ENCODE measurements at regions not wholly inside any gene's neighbourhood (a gene's known extent, or its start where the extent isn't known, plus 50 kb on each side); places are given as distances from the start of the nearest gene placed in this dataset.

GRCh38 chr10:6999232-6999925 is 411.5 kb downstream of the SFMBT2 start:
- no peaks in the 10 kb centered on the region for H3K27me3 Mint-ChIP-seq (ENCODE audit: low read depth)

More at GRCh38 chr10:6999232-6999925, 411.5 kb downstream of the SFMBT2 start:
- H2AK5ac ChIP-seq (ENCODE audit: insufficient read length, low read length): no peak overlapping the region
- no peaks in the 10 kb centered on the region; the same call in 1 of the 2 replicates for H3K27me3 ChIP-seq (ENCODE audit: insufficient read depth, low read length)
- no peak overlapping the region for H4K91ac ChIP-seq (ENCODE audit: insufficient read length, low read depth, low read length)
- H3K4me1 Mint-ChIP-seq: peaks cover 0 to 4% of the 10 kb centered on the region in 2 experiments; a peak in 3 of 4 replicates
- H3K14ac ChIP-seq (ENCODE audit: insufficient read depth, low read length): no peak overlapping the region
- no CpG with 5 or more reads among the region's 2 CpGs for WGBS (ENCODE audit: extremely low coverage, insufficient read length, low lambda C conversion rate)
- no peak overlapping the region for H3K27ac ChIP-seq (ENCODE audit: insufficient read length, low read depth, low read length)
- no peak for DNase-seq
- no peaks in the 10 kb centered on the region; a peak in 1 of 7 replicates for H3K36me3 Mint-ChIP-seq (ENCODE audit: insufficient read depth in 1 of 3, low read depth in 3 of 3)
- no peaks in the 10 kb centered on the region for H4K20me1 ChIP-seq (ENCODE audit: control insufficient read depth, insufficient read depth, insufficient read length)
- no peak overlapping the region for H2BK15ac ChIP-seq (ENCODE audit: low read depth, low read length)
- no peak overlapping the region for H2BK5ac ChIP-seq (ENCODE audit: insufficient read length, low read length)
- no peak overlapping the region for H4K5ac ChIP-seq (ENCODE audit: insufficient read length, low read depth, low read length)
- H2AFZ ChIP-seq (ENCODE audit: low read length): no peak overlapping the region
- H3K79me1 ChIP-seq (ENCODE audit: insufficient read depth, low read depth, low read length, poor library complexity, severe bottlenecking): no peaks in the 10 kb centered on the region
- H2BK120ac ChIP-seq (ENCODE audit: low read depth, low read length, poor library complexity, severe bottlenecking): no peak overlapping the region
- no peak overlapping the region for H3K4me3 Mint-ChIP-seq
- no peak overlapping the region for H3K4me2 ChIP-seq (ENCODE audit: insufficient read depth, insufficient read length, low read length)
- no peaks in the 10 kb centered on the region for H3K23me2 ChIP-seq (ENCODE audit: insufficient read length, low read depth, low read length, poor library complexity, severe bottlenecking)
- no peaks in the 10 kb centered on the region for H3K9me3 ChIP-seq (ENCODE audit: control insufficient read depth, low read depth, low read length)
- no peak overlapping the region for H4K8ac ChIP-seq (replicated peaks; ENCODE audit: insufficient read length, low read depth, low read length)
- H3K27ac Mint-ChIP-seq: no peak overlapping the region
- H3K23ac ChIP-seq (ENCODE audit: insufficient read length, low read depth, low read length): no peak overlapping the region
- H3K9me3 Mint-ChIP-seq: no peaks in the 10 kb centered on the region
- TF ChIP-seq, protein P1, sequence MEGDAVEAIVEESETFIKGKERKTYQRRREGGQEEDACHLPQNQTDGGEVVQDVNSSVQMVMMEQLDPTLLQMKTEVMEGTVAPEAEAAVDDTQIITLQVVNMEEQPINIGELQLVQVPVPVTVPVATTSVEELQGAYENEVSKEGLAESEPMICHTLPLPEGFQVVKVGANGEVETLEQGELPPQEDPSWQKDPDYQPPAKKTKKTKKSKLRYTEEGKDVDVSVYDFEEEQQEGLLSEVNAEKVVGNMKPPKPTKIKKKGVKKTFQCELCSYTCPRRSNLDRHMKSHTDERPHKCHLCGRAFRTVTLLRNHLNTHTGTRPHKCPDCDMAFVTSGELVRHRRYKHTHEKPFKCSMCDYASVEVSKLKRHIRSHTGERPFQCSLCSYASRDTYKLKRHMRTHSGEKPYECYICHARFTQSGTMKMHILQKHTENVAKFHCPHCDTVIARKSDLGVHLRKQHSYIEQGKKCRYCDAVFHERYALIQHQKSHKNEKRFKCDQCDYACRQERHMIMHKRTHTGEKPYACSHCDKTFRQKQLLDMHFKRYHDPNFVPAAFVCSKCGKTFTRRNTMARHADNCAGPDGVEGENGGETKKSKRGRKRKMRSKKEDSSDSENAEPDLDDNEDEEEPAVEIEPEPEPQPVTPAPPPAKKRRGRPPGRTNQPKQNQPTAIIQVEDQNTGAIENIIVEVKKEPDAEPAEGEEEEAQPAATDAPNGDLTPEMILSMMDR (conservative IDR thresholded peaks at IDR 0.05): no peak
- H3K4me1 ChIP-seq (ENCODE audit: insufficient read depth, low read length): no peaks in the 10 kb centered on the region
- no peak overlapping the region for H3T11ph ChIP-seq (ENCODE audit: low read length)
- H2BK12ac ChIP-seq (ENCODE audit: insufficient read length, low read depth, low read length): no peak overlapping the region
- H3K56ac ChIP-seq (ENCODE audit: insufficient read length, low read depth, low read length): no peak overlapping the region
- no peak overlapping the region for H2BK20ac ChIP-seq (ENCODE audit: low read depth, low read length, poor library complexity, severe bottlenecking)
- no peaks in the 10 kb centered on the region for H3K79me2 ChIP-seq (ENCODE audit: insufficient read depth, low read length)
- H3K18ac ChIP-seq (ENCODE audit: insufficient read length, low read depth, low read length): no peak overlapping the region
- H3K9ac ChIP-seq (ENCODE audit: extremely low read depth, insufficient read length, low read length): no peak overlapping the region
- H3K4ac ChIP-seq (ENCODE audit: low read depth, low read length): no peak overlapping the region

All from H9 (cell line).